ENCODE measurements at regions not wholly inside any gene's neighbourhood (a gene's known extent, or its start where the extent isn't known, plus 50 kb on each side); places are given as distances from the start of the nearest gene placed in this dataset.

DNA sequence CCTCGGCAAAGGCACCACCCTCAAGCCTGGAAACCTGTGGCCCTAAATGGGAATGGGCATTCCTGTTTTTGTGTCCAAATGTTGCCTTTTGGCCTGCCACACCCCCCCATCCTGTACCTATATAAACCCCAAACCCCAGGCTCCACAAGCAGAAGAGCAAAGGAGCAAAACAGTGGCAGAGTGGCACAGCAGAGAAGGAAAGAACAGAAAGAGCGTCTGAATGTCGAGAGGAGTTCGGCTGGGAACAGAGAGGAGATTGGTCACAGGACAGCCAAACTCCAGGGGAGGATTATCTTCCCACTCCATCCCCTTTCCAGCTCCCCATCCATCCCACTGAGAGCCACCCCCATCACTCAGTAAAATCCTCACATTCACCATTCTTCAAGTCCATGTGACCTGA lies 58.0 kb upstream of the PREP start:
- DNase-seq (ENCODE audit: low read depth), result no peak
- Histone ChIP-seq H3K27me3 (ENCODE audit: control insufficient read depth, insufficient read depth, low read length) (no peaks in the 10 kb centered on the region), H3K4me3 (ENCODE audit: low read depth, low read length) (no peak overlapping the region), H3K36me3 (ENCODE audit: control insufficient read depth, insufficient read depth, low read length) (no peaks in the 10 kb centered on the region)
- TF ChIP-seq, protein P1, sequence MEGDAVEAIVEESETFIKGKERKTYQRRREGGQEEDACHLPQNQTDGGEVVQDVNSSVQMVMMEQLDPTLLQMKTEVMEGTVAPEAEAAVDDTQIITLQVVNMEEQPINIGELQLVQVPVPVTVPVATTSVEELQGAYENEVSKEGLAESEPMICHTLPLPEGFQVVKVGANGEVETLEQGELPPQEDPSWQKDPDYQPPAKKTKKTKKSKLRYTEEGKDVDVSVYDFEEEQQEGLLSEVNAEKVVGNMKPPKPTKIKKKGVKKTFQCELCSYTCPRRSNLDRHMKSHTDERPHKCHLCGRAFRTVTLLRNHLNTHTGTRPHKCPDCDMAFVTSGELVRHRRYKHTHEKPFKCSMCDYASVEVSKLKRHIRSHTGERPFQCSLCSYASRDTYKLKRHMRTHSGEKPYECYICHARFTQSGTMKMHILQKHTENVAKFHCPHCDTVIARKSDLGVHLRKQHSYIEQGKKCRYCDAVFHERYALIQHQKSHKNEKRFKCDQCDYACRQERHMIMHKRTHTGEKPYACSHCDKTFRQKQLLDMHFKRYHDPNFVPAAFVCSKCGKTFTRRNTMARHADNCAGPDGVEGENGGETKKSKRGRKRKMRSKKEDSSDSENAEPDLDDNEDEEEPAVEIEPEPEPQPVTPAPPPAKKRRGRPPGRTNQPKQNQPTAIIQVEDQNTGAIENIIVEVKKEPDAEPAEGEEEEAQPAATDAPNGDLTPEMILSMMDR (IDR thresholded peaks at IDR 0.05; ENCODE audit: insufficient read depth, low read length, severe bottlenecking), result no peak
- no peak for FAIRE-seq

DNA sequence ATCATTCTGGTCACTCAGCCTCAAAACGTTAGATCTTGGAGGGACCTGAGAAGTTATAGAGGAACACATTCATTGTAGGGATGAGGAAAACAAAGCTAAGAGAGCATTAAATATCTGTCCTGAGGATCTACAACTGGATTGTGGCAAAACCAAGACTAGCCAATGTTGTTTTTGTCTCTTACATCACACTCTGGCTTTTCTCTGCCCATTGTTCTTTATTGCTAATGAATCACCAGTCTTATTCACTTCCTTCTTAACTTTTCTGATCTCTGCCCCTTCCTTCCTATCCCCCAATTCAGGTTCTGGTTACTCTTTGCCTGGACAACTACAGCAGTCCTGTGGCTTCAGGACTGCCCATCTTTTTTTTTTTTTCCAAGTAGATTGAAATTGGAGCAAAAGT lies 57.0 kb upstream of the PREP start:
- H3K27me3 ChIP-seq (ENCODE audit: control insufficient read depth, insufficient read depth, low read length), result no peaks in the 10 kb centered on the region
- no peak overlapping the region for H3K4me3 ChIP-seq (ENCODE audit: low read depth, low read length)
- TF ChIP-seq, protein P1 (IDR thresholded peaks at IDR 0.05; ENCODE audit: insufficient read depth, low read length, severe bottlenecking), result no peak
- DNase-seq (ENCODE audit: low read depth), result peak; percentile 89
- no peaks in the 10 kb centered on the region for H3K36me3 ChIP-seq (ENCODE audit: control insufficient read depth, insufficient read depth, low read length)
- FAIRE-seq, result peak; percentile 50

DNA sequence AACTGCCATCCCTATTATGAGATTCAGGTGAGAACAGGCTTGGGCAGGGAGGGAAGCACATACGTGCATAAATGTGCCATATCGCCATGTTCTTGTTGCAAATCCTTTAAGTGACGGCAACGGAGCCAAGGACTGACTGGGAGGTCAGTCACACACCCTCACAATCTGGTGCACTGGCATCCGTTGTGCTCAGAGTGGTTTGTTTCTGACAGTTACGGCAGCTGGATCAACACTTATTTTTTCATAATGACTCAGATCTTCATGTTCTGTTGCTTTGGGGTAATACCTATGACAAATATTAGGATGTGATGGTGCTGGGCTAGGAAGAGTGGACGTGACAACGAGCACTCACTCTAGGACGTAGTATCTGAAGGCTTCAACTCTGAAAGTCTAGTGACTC lies 56.2 kb upstream of the PREP start:
- H3K36me3 ChIP-seq (ENCODE audit: control insufficient read depth, insufficient read depth, low read length), result no peaks in the 10 kb centered on the region
- DNase-seq (ENCODE audit: low read depth) (peak; percentile 85), FAIRE-seq (no peak)
- H3K27me3 ChIP-seq (ENCODE audit: control insufficient read depth, insufficient read depth, low read length), result no peaks in the 10 kb centered on the region
- no peak overlapping the region for H3K4me3 ChIP-seq (ENCODE audit: low read depth, low read length)
- TF ChIP-seq, protein P1 (IDR thresholded peaks at IDR 0.05; ENCODE audit: insufficient read depth, low read length, severe bottlenecking), result no peak

DNA sequence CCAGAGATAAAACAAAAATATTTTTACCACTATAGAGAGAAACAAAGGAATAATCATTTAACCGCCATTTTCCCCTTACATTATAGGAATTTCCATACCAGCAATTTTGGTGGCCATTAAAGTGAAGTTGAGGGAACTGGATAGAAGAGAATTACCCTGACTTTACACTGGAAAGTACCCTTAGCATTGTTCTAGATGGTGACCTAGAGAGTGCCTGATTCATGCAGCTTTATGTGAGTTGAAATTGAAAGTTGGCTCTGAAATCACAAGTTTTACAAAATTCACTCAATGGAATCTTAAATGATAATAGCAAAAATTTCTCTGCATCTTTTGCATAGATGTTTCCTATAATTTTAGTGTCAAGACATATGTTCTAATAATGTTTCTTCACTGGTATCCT lies 55.7 kb upstream of the PREP start:
- Histone ChIP-seq H3K36me3 (ENCODE audit: control insufficient read depth, insufficient read depth, low read length) (no peaks in the 10 kb centered on the region), H3K4me3 (ENCODE audit: low read depth, low read length) (no peak overlapping the region), H3K27me3 (ENCODE audit: control insufficient read depth, insufficient read depth, low read length) (no peaks in the 10 kb centered on the region)
- DNase-seq (ENCODE audit: low read depth) (peak; percentile 9), FAIRE-seq (no peak)
- TF ChIP-seq, protein P1 (IDR thresholded peaks at IDR 0.05; ENCODE audit: insufficient read depth, low read length, severe bottlenecking), result no peak

DNA sequence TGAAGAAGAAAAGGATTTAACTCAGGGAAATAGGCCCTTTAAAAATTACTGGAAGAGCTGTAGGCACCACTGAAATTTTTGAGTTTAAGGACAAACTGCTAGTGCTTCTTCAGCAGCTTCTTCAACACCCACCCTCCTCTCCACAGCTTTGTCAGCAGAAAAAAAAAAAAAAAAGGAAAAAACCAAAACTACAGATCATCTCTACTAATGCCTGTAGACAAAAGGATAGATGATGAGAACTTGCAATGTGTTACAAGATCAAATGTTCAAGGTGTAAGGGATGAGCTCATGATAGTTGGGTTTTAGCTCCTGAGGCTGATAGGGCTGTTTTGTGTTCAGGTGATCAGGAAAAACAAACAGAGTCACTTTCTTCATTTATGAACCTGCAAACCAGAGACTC lies 55.2 kb upstream of the PREP start:
- Histone ChIP-seq H3K4me3 (ENCODE audit: low read depth, low read length) (no peak overlapping the region), H3K36me3 (ENCODE audit: control insufficient read depth, insufficient read depth, low read length) (no peaks in the 10 kb centered on the region), H3K27me3 (ENCODE audit: control insufficient read depth, insufficient read depth, low read length) (no peaks in the 10 kb centered on the region)
- FAIRE-seq, result no peak
- TF ChIP-seq, protein P1 (IDR thresholded peaks at IDR 0.05; ENCODE audit: insufficient read depth, low read length, severe bottlenecking), result no peak
- no peak for DNase-seq (ENCODE audit: low read depth)

DNA sequence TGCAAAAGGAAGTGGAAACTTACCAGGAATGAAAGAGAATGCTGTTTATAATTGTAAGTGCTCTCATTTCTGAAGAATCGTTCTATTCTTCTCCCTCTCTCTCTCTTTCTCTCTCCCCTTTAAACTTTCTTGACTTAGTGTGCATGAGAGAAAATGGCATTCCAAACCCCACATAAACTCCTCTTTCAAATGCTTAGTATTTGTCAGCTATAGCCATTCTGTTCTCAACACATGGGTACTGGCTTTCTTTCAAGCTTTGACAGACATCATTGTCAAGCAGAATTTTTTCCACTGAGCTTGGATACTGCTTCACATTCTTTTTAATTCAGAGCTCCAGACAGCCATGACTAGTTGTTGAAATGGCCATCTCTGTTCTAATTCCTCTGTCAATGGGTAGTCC lies 51.1 kb upstream of the PREP start:
- Histone ChIP-seq H3K4me3 (ENCODE audit: low read depth, low read length) (no peak overlapping the region), H3K36me3 (ENCODE audit: control insufficient read depth, insufficient read depth, low read length) (no peaks in the 10 kb centered on the region), H3K27me3 (ENCODE audit: control insufficient read depth, insufficient read depth, low read length) (no peaks in the 10 kb centered on the region)
- FAIRE-seq (no peak), DNase-seq (ENCODE audit: low read depth) (no peak)
- TF ChIP-seq, protein P1 (IDR thresholded peaks at IDR 0.05; ENCODE audit: insufficient read depth, low read length, severe bottlenecking), result no peak

Data from bronchial epithelial cell (primary cell).